ENCODE measurements at regions not wholly inside any gene's neighbourhood (a gene's known extent, or its start where the extent isn't known, plus 50 kb on each side); places are given as distances from the start of the nearest gene placed in this dataset.

- Histone ChIP-seq H3K4me2 (ENCODE audit: low read length) (no peak overlapping the region), H3K4me3 (ENCODE audit: low read length) (no peak overlapping the region), H3K9ac (ENCODE audit: low read depth, low read length) (no peak overlapping the region), H3K4me1 (ENCODE audit: control insufficient read depth, insufficient read depth, low read length) (peaks cover 7% of the 10 kb centered on the region), H3K9me3 (replicated peaks; ENCODE audit: low read length) (no peaks in the 10 kb centered on the region), H3K36me3 (ENCODE audit: insufficient read depth, low read length) (no peaks in the 10 kb centered on the region), H3K27me3 (ENCODE audit: control insufficient read depth, insufficient read depth, low read length) (peaks cover 3% of the 10 kb centered on the region)
Observed at GRCh38 chr11:109808569-109808968, 284.6 kb upstream of the ZC3H12C start.

DNA sequence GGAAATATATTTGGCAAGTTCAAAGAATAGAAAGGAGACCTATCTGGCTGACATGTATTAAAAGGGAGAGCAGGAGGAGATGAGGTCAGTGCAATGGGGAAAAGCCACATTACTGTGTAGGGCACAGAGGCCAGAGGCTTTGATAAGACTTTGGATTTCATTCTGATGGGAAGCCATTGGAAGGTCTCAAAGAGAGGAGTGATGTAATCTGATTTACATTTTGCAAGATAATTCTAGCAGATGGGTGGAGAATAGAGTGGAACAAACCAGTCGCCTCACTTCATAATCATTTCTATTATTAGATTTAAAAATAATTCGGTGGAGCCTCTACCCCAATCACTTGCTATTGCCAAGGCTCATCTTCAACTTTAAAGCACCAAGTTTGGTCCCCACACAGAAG is 278.4 kb upstream of the ZC3H12C start:
- Histone ChIP-seq H3K4me1 (ENCODE audit: control insufficient read depth, insufficient read depth, low read length) (no peaks in the 10 kb centered on the region), H3K9me3 (replicated peaks; ENCODE audit: low read length) (no peaks in the 10 kb centered on the region), H3K4me2 (ENCODE audit: low read length) (no peak overlapping the region), H3K4me3 (ENCODE audit: low read length) (no peak overlapping the region), H3K36me3 (ENCODE audit: insufficient read depth, low read length) (no peaks in the 10 kb centered on the region), H3K9ac (ENCODE audit: low read depth, low read length) (no peak overlapping the region), H3K27me3 (ENCODE audit: control insufficient read depth, insufficient read depth, low read length) (peaks cover 15% of the 10 kb centered on the region)

DNA sequence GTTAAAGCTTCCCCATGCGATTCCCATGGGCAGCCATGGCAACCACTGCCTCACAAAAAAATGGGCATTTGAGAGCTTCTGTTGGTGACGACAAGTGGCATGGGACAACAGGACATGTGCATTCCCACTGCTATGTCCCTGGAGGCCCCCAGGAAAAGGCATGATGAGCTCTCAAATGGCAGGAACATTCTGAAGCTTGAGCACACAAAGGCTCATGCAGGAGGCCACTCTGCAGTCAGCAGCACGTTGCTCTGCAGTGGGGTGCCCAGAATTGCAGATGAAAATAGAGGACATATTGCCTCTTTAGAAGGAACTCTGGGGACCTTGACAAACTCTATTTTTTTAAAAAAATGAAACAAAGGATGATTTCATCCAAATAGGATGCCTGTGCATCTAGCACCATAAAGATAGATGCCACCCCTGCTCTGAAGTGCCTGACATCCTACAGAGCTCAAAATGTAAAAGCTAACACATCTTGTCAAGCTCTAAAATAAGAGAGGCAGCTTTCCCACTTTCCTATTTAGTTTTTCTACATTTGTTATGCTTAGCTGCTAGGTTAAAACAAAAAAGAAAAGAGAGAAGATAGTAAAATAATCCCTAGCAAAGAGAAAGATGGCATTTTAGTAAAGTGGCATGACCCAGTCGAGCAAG is 277.6 kb upstream of the ZC3H12C start:
- H3K9ac ChIP-seq (ENCODE audit: low read depth, low read length) = no peak overlapping the region
- no peaks in the 10 kb centered on the region for H3K4me1 ChIP-seq (ENCODE audit: control insufficient read depth, insufficient read depth, low read length)
- H3K4me2 ChIP-seq (ENCODE audit: low read length) = no peak overlapping the region
- peaks cover 15% of the 10 kb centered on the region for H3K27me3 ChIP-seq (ENCODE audit: control insufficient read depth, insufficient read depth, low read length)
- H3K9me3 ChIP-seq (replicated peaks; ENCODE audit: low read length) = no peaks in the 10 kb centered on the region
- no peak overlapping the region for H3K4me3 ChIP-seq (ENCODE audit: low read length)
- no peaks in the 10 kb centered on the region for H3K36me3 ChIP-seq (ENCODE audit: insufficient read depth, low read length)

- no peaks in the 10 kb centered on the region for H3K9me3 ChIP-seq (replicated peaks; ENCODE audit: low read length)
- no peaks in the 10 kb centered on the region for H3K36me3 ChIP-seq (ENCODE audit: insufficient read depth, low read length)
- no peak overlapping the region for H3K9ac ChIP-seq (ENCODE audit: low read depth, low read length)
- no peaks in the 10 kb centered on the region for H3K4me1 ChIP-seq (ENCODE audit: control insufficient read depth, insufficient read depth, low read length)
- H3K4me3 ChIP-seq (ENCODE audit: low read length) = no peak overlapping the region
- H3K27me3 ChIP-seq (ENCODE audit: control insufficient read depth, insufficient read depth, low read length) = peaks cover 12% of the 10 kb centered on the region
- no peak overlapping the region for H3K4me2 ChIP-seq (ENCODE audit: low read length)
Observed at GRCh38 chr11:109818290-109818689, 274.9 kb upstream of the ZC3H12C start.

DNA sequence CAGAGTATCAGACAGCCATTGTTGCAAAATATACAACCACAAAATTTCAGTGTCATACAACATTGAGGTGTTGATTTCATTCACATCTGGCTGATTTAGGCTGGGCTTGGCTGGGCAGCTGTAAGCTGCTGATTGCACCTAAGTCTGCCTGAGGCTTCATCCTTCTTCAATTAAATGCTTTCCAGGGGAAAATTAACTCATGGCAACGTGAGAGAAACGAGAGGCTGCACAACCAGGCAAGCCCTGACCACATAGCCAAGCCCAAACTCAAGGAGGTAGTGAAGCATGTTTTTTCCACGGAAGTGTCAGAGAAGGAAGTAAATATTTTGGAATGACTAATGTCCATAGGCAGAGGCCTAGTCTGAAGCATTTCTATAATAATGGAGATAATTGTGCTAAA is 273.8 kb upstream of the ZC3H12C start:
- Histone ChIP-seq H3K4me3 (ENCODE audit: low read length) (no peak overlapping the region), H3K36me3 (ENCODE audit: insufficient read depth, low read length) (no peaks in the 10 kb centered on the region), H3K4me1 (ENCODE audit: control insufficient read depth, insufficient read depth, low read length) (no peaks in the 10 kb centered on the region)

GRCh38 chr11:109821511-109821910 is 271.7 kb upstream of the ZC3H12C start:
- Histone ChIP-seq H3K4me3 (ENCODE audit: low read length) (no peak overlapping the region), H3K36me3 (ENCODE audit: insufficient read depth, low read length) (no peaks in the 10 kb centered on the region), H3K4me2 (ENCODE audit: low read length) (no peak overlapping the region), H3K9me3 (replicated peaks; ENCODE audit: low read length) (no peaks in the 10 kb centered on the region), H3K27me3 (ENCODE audit: control insufficient read depth, insufficient read depth, low read length) (no peaks in the 10 kb centered on the region), H3K4me1 (ENCODE audit: control insufficient read depth, insufficient read depth, low read length) (no peaks in the 10 kb centered on the region), H3K9ac (ENCODE audit: low read depth, low read length) (no peak overlapping the region)

More for the DNA sequence above, 273.8 kb upstream of the ZC3H12C start:
- Histone ChIP-seq H3K9ac (ENCODE audit: low read depth, low read length) (no peak overlapping the region), H3K27me3 (ENCODE audit: control insufficient read depth, insufficient read depth, low read length) (peaks cover 12% of the 10 kb centered on the region), H3K4me2 (ENCODE audit: low read length) (no peak overlapping the region), H3K9me3 (replicated peaks; ENCODE audit: low read length) (no peaks in the 10 kb centered on the region)

- no peaks in the 10 kb centered on the region for H3K27me3 ChIP-seq (ENCODE audit: control insufficient read depth, insufficient read depth, low read length)
- H3K4me2 ChIP-seq (ENCODE audit: low read length) = no peak overlapping the region
- H3K4me3 ChIP-seq (ENCODE audit: low read length) = no peak overlapping the region
- no peaks in the 10 kb centered on the region for H3K9me3 ChIP-seq (replicated peaks; ENCODE audit: low read length)
- H3K36me3 ChIP-seq (ENCODE audit: insufficient read depth, low read length) = no peaks in the 10 kb centered on the region
- no peak overlapping the region for H3K9ac ChIP-seq (ENCODE audit: low read depth, low read length)
- no peaks in the 10 kb centered on the region for H3K4me1 ChIP-seq (ENCODE audit: control insufficient read depth, insufficient read depth, low read length)
Observed at GRCh38 chr11:109822436-109823102, 270.6 kb upstream of the ZC3H12C start.

GRCh38 chr11:109828387-109828786 is 264.8 kb upstream of the ZC3H12C start:
- no peaks in the 10 kb centered on the region for H3K9me3 ChIP-seq (replicated peaks; ENCODE audit: low read length)
- H3K27me3 ChIP-seq (ENCODE audit: control insufficient read depth, insufficient read depth, low read length) = peaks cover 5% of the 10 kb centered on the region
- no peaks in the 10 kb centered on the region for H3K36me3 ChIP-seq (ENCODE audit: insufficient read depth, low read length)
- H3K4me3 ChIP-seq (ENCODE audit: low read length) = no peak overlapping the region
- H3K4me1 ChIP-seq (ENCODE audit: control insufficient read depth, insufficient read depth, low read length) = no peaks in the 10 kb centered on the region
- no peak overlapping the region for H3K4me2 ChIP-seq (ENCODE audit: low read length)
- H3K9ac ChIP-seq (ENCODE audit: low read depth, low read length) = no peak overlapping the region

DNA sequence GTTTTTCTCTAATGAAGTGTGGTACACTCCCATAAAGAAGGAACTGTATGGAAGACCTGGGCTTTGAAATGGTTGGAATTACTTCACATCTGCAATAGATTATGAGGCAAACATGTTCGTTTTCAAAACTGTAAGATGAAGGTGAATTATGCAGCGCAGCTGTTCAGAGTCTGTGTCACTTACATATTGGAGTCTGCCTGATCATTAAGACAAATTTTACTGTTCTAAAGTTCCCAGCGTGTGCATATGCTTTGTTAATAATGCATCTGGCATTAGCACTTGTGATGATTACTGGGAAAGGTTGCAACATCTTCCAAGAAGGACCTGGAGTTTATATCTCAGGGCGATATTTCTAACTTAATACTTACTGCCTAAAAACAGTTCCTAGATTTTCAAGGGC is 255.2 kb upstream of the ZC3H12C start:
- Histone ChIP-seq H3K9ac (ENCODE audit: low read depth, low read length) (no peak overlapping the region), H3K27me3 (ENCODE audit: control insufficient read depth, insufficient read depth, low read length) (peaks cover 3% of the 10 kb centered on the region), H3K4me1 (ENCODE audit: control insufficient read depth, insufficient read depth, low read length) (no peaks in the 10 kb centered on the region), H3K9me3 (replicated peaks; ENCODE audit: low read length) (no peaks in the 10 kb centered on the region), H3K36me3 (ENCODE audit: insufficient read depth, low read length) (no peaks in the 10 kb centered on the region), H3K4me2 (ENCODE audit: low read length) (no peak overlapping the region), H3K4me3 (ENCODE audit: low read length) (no peak overlapping the region)

DNA sequence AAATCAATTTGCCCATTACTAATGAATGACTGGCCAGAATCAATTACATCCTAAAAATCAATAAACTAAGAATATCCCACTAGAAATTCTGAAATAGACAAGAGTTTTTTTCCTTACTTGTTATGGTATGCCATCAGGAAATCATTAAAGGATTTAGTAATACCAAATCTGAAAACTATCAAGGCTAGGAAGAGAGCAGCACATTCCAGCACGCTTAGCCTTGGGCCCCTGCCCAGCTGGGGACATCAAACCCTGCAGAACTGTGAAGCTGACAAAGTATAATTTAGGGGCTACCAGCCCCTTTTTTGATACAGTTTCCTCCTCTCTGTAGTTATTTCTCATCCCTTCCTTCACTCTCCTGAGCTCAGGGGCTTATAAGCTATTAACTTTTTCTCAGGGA is 247.8 kb upstream of the ZC3H12C start:
- no peaks in the 10 kb centered on the region for H3K9me3 ChIP-seq (replicated peaks; ENCODE audit: low read length)
- no peaks in the 10 kb centered on the region for H3K4me1 ChIP-seq (ENCODE audit: control insufficient read depth, insufficient read depth, low read length)
- no peaks in the 10 kb centered on the region for H3K27me3 ChIP-seq (ENCODE audit: control insufficient read depth, insufficient read depth, low read length)
- H3K4me3 ChIP-seq (ENCODE audit: low read length) = no peak overlapping the region
- H3K9ac ChIP-seq (ENCODE audit: low read depth, low read length) = no peak overlapping the region
- H3K36me3 ChIP-seq (ENCODE audit: insufficient read depth, low read length) = no peaks in the 10 kb centered on the region
- H3K4me2 ChIP-seq (ENCODE audit: low read length) = no peak overlapping the region

- Histone ChIP-seq H3K27me3 (ENCODE audit: control insufficient read depth, insufficient read depth, low read length) (no peaks in the 10 kb centered on the region), H3K36me3 (ENCODE audit: insufficient read depth, low read length) (no peaks in the 10 kb centered on the region), H3K4me1 (ENCODE audit: control insufficient read depth, insufficient read depth, low read length) (no peaks in the 10 kb centered on the region), H3K9me3 (replicated peaks; ENCODE audit: low read length) (no peaks in the 10 kb centered on the region), H3K4me2 (ENCODE audit: low read length) (no peak overlapping the region), H3K4me3 (ENCODE audit: low read length) (no peak overlapping the region), H3K9ac (ENCODE audit: low read depth, low read length) (no peak overlapping the region)
Observed at GRCh38 chr11:109847621-109848020, 245.6 kb upstream of the ZC3H12C start.

- Histone ChIP-seq H3K9ac (ENCODE audit: low read depth, low read length) (no peak overlapping the region), H3K36me3 (ENCODE audit: insufficient read depth, low read length) (no peaks in the 10 kb centered on the region), H3K9me3 (replicated peaks; ENCODE audit: low read length) (no peaks in the 10 kb centered on the region), H3K4me1 (ENCODE audit: control insufficient read depth, insufficient read depth, low read length) (no peaks in the 10 kb centered on the region), H3K4me3 (ENCODE audit: low read length) (no peak overlapping the region), H3K27me3 (ENCODE audit: control insufficient read depth, insufficient read depth, low read length) (no peaks in the 10 kb centered on the region), H3K4me2 (ENCODE audit: low read length) (no peak overlapping the region)
Observed at GRCh38 chr11:109849051-109849450, 244.1 kb upstream of the ZC3H12C start.
